ENCODE measurements at regions not wholly inside any gene's neighbourhood (a gene's known extent, or its start where the extent isn't known, plus 50 kb on each side); places are given as distances from the start of the nearest gene placed in this dataset.
"Not testable (repeated sequence)": the region's sequence is repeated elsewhere in the genome, so short reads cannot be mapped to it uniquely, and the experiment has no call there.

- FAIRE-seq, result no peak
Observed at GRCh38 chr13:54263868-54264267, 1235.3 kb downstream of the OLFM4 start.

GRCh38 chr13:54267253-54267668 lies 1238.6 kb downstream of the OLFM4 start:
- not testable (repeated sequence) for FAIRE-seq; DNase-seq (ENCODE audit: low spot score)

More at GRCh38 chr13:54263868-54264267, 1235.3 kb downstream of the OLFM4 start:
- DNase-seq (ENCODE audit: low spot score), result no peak

DNA sequence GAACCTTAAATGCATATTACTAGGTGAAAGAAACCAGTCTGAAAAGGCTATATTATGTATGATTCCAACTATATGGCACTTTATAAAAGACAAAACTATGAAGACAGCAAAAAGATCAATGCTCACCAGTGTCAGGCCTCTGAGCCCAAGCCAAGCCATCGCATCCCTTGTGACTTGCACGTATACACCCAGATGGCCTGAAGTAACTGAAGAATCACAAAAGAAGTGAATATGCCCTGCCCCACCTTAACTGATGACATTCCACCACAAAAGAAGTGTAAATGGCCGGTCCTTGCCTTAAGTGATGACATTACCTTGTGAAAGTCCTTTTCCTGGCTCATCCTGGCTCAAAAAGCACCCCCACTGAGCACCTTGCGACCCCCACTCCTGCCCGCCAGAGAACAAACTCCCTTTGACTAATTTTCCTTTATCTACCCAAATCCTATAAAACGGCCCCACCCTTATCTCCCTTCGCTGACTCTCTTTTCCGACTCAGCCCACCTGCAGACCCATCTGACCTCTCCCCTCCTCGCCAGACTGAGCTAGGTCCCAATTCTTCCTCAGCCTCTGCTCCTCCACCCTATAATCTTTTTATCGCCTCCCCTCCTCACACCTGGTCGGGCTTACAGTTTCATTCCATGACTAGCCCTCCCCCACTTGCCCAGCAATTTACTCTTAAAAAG lies 1239.5 kb downstream of the OLFM4 start:
- not testable (repeated sequence) for DNase-seq (ENCODE audit: low spot score); FAIRE-seq

DNA sequence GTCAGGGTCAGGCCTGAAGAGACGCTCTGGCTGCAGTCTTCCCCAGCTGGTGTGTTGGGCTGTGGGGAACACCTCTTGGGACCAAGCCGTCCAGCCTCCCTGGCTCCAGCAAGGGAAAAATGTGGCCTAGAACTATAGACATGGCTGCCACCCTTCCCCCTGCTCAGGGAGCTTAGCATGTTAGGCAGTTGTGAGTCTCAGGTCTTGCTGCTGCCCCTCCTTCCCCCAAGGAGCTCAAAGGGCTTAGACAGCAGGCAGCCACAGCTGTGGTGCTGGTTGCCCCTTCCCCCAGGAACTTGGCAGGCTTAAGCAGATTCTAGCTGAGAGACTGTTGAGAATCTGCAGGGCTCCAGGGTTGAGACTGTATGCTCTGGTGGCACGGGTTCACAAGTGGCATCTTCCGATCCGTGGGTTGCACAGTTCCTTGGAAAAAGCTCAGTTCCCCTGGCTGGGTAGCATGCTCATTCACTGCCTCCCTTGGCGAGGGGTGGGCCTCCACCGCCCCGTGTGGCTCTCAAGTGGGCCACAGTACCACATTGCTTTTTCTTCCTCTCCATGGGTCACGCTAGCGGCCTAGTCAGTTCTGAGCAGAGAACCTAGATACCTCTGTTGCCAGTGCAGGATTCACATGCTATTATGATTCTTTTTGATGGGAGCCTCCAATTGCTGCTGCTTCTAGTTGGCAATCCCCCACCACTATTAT lies 1258.6 kb downstream of the OLFM4 start:
- no peak for DNase-seq (ENCODE audit: low spot score)
- FAIRE-seq, result no peak

- FAIRE-seq (no peak), DNase-seq (ENCODE audit: low spot score) (no peak)
Observed at GRCh38 chr13:54301085-54301484, 1272.5 kb downstream of the OLFM4 start.

DNA sequence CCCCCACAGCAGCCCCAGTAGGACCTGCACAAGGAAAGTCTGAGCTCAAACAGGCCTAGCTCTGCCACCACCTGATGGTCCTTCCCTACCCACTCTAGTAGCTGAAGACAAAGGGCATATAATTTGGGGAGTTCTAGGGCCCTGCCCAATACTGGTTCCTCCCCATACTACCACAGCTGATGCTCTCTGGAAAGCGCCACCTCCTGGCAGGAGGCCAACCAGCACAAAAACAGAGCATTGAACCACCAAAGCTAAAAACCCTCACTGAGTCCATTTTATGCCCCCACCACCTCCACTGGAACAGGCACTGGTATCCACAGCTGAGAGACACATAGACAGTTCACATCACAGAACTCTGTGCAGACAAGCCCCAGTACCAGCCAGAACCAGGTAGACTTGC lies 1276.8 kb downstream of the OLFM4 start:
- FAIRE-seq (no peak), DNase-seq (ENCODE audit: low spot score) (no peak)

- FAIRE-seq (no peak), DNase-seq (ENCODE audit: low spot score) (no peak)
Observed at GRCh38 chr13:54312885-54313284, 1284.3 kb downstream of the OLFM4 start.

GRCh38 chr13:54317722-54318121 lies 1289.1 kb downstream of the OLFM4 start:
- DNase-seq (ENCODE audit: low spot score) (no peak), FAIRE-seq (no peak)

- FAIRE-seq, result no peak
- DNase-seq (ENCODE audit: low spot score), result no peak
Observed at GRCh38 chr13:54337540-54337939, 1308.9 kb downstream of the OLFM4 start.

DNA sequence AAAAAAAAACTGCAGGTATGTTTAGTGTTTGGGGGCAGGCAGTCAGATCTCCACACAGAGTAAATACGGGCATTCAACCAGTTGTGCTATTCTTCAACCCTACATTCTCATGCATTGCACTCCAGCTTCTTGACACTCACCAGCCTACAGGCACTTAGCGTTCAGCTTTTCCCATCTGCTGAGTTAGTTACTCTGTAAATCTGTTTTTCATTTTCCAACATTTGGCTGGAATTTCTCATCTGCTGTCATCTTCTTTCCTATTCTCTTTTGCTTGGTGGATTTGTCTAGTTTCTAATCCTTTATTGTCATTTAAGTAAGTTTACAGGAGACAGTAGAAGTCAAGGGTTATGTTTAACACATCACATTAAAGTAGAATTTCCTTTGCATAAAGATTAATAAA lies 1318.9 kb downstream of the OLFM4 start:
- FAIRE-seq (no peak), DNase-seq (ENCODE audit: low spot score) (no peak)

- FAIRE-seq (no peak), DNase-seq (ENCODE audit: low spot score) (no peak)
Observed at GRCh38 chr13:54356209-54356608, 1327.6 kb downstream of the OLFM4 start.

GRCh38 chr13:54356849-54357248 lies 1328.2 kb downstream of the OLFM4 start:
- FAIRE-seq, result no peak

DNA sequence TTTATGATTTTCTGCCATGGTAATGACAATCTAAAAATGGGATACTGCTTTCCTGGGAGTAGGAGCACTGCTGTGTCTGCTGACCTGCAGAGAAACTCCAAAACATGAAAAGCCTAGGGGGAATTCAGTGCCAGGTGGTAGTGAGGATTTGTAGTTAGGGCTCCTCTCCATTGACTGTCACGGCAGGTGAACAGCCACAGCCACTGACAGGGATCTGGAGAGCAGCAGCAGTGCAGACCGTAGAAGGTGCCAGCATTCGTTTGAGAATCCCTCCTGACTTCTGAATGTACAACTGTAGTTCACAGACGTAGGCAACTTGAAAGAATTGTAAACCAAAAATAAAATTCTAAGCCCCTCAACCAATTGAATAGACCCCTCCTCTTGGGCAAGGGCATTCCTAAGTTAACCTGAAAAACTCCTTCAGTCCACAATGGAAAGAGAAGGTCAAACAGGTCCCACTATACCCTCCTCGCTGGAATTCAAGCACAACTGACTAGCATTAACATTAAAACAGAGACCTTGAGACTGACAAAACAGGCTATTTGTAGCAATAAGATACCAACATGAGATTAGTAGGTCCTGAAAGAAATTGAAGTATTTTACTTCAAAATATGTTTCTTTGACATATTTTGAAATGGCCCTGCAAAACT lies 1328.8 kb downstream of the OLFM4 start:
- no peak for DNase-seq (ENCODE audit: low spot score)
- FAIRE-seq, result no peak

More at GRCh38 chr13:54356849-54357248, 1328.2 kb downstream of the OLFM4 start:
- no peak for DNase-seq (ENCODE audit: low spot score)

GRCh38 chr13:54361460-54361859 lies 1332.8 kb downstream of the OLFM4 start:
- no peak for DNase-seq (ENCODE audit: low spot score)
- no peak for FAIRE-seq

DNA sequence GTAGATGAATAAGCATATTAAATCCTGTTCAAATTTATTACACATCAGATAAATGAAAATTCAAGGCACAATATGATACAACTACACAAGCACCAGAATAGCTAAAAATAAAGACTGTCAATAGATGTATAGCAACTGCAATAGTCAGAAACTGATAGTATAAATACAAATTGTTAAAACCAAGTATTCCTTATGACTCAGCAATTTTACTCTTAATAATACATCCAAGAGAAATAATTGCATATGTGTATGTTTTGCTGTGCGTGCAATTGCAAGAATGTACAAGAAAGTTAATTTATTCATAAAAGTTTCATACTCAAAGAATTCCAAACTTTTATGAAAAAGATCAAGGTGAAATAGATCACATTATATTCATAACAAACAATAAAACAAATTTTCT lies 1338.1 kb downstream of the OLFM4 start:
- DNase-seq (ENCODE audit: low spot score) (no peak), FAIRE-seq (no peak)

- no peak for FAIRE-seq
- no peak for DNase-seq (ENCODE audit: low spot score)
Observed at GRCh38 chr13:54367639-54368271, 1339.1 kb downstream of the OLFM4 start.

DNA sequence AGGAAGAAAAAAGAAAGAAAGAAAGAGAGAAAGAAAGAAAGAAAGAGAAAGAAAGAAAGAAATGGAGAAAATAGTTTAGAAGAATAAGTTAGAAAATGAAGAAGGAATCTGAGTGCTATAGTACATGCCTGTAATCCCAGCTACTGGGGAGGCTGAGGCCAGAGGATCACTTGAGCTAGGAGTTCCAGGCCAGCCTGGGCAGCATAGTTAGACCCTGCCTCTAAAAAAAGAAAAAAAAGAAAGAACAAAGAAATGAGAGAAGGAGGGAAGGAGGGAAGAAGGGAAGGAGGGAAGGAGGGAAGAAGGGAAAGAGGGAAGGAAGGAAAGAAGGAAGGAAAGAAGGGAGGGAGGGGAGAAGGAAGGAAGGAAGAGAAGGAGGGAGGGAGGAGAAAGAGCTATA lies 1339.8 kb downstream of the OLFM4 start:
- DNase-seq (ENCODE audit: low spot score) (no peak), FAIRE-seq (no peak)

DNA sequence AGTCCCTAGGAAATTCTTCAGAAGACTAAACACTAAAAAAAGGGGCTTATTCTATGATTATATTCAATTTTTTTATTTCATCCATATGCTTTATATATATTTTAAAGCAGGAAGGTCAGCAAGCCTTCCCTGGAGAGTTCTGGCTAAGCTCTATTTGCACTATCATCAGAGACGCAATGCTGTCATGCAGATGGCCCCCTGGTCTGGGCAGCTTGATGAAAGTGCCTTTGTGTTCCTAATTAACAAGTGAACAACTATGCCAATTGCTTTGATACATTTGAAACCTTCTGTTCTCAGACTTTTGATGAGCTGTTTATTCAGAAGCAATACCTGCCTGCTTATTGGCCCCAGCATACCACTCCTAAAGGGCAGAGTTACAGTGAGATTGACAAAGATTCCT lies 1344.6 kb downstream of the OLFM4 start:
- DNase-seq (ENCODE audit: low spot score) (no peak), FAIRE-seq (no peak)

- FAIRE-seq, result no peak
- DNase-seq (ENCODE audit: low spot score), result no peak
Observed at GRCh38 chr13:54379461-54379860, 1350.8 kb downstream of the OLFM4 start.

DNA sequence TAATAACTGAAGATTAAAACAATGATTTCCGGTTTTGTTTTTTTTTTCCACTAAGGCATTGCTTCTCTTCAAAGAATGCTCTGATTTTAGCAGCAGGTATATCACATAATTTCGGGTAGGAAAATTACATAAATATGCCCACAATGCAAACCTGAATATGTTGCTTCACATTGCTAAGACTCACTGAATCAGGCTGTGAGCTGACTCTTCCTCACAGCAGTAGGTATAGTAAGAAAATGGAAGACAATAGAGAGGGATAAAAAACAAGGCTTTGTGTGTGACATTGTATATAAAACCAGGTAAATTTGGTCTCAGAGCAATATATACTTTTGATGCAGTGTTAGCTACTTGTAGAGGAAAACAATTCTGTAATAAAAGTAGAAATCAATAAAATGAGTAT lies 1355.0 kb downstream of the OLFM4 start:
- no peak for FAIRE-seq
- DNase-seq (ENCODE audit: low spot score), result no peak

DNA sequence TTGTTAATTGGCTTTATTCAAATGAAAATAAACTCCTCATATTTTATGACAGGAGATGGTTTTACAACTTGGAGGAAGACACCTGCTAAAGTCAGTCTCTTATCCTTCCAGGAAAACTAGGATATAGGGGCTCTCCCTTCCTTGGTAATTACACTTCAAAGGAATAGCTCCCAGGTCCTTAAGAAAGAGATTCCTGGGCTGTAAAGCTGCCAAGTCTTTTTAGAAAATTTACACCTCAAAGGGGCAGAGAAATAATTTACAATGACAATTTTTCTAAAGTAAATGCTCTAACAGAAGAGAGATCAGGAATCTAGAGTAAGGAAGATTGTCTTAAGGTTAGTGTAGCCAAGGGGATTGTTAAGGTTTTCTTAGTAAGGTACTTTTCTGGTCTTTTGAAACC lies 1359.0 kb downstream of the OLFM4 start:
- DNase-seq (ENCODE audit: low spot score) (no peak), FAIRE-seq (no peak)

GRCh38 chr13:54390841-54391240 lies 1362.2 kb downstream of the OLFM4 start:
- FAIRE-seq (no peak), DNase-seq (ENCODE audit: low spot score) (no peak)
